HuH-7.5 (cell line): ENCODE measurements at regions not wholly inside any gene's neighbourhood (a gene's known extent, or its start where the extent isn't known, plus 50 kb on each side); places are given as distances from the start of the nearest gene placed in this dataset.
"Not testable (repeated sequence)": the region's sequence is repeated elsewhere in the genome, so short reads cannot be mapped to it uniquely, and the experiment has no call there.

Source experiments
- DNase-seq: peaks from one replicate; pipeline ENCODE4 v3.0.0; 2011; ENCODE audit warnings: low spot score

GRCh38 chr2:160550048-160550447 is 56.4 kb upstream of the RBMS1 start:
- DNase-seq: no peak

- DNase-seq: no peak
Measured at GRCh38 chr2:160551259-160551658, 57.7 kb upstream of the RBMS1 start.

GRCh38 chr2:160555420-160556071 is 61.9 kb upstream of the RBMS1 start:
- DNase-seq: no peak

GRCh38 chr2:160557903-160558302 is 64.3 kb upstream of the RBMS1 start:
- no peak for DNase-seq

- no peak for DNase-seq
Measured at GRCh38 chr2:160558531-160558930, 64.9 kb upstream of the RBMS1 start.

- no peak for DNase-seq
Measured at GRCh38 chr2:160561551-160562295, 68.1 kb upstream of the RBMS1 start.

- no peak for DNase-seq
Measured at GRCh38 chr2:160562730-160563129, 69.1 kb upstream of the RBMS1 start.

- no peak for DNase-seq
Measured at GRCh38 chr2:160564591-160564990, 71.0 kb upstream of the RBMS1 start.

- DNase-seq: no peak
Measured at GRCh38 chr2:160565099-160565845, 71.7 kb upstream of the RBMS1 start.

- DNase-seq: no peak
Measured at GRCh38 chr2:160566717-160567116, 73.1 kb upstream of the RBMS1 start.

GRCh38 chr2:160568856-160569255 is 75.2 kb upstream of the RBMS1 start:
- no peak for DNase-seq

GRCh38 chr2:160570376-160570775 is 76.8 kb upstream of the RBMS1 start:
- no peak for DNase-seq

- no peak for DNase-seq
Measured at GRCh38 chr2:160574468-160575140, 81.0 kb upstream of the RBMS1 start.

- DNase-seq: no peak
Measured at GRCh38 chr2:160575368-160575767, 81.8 kb upstream of the RBMS1 start.

GRCh38 chr2:160576054-160576499 is 82.5 kb upstream of the RBMS1 start:
- DNase-seq: no peak

GRCh38 chr2:160577081-160577480 is 83.5 kb upstream of the RBMS1 start:
- not testable (repeated sequence) for DNase-seq

- DNase-seq: no peak
Measured at GRCh38 chr2:160581035-160581434, 87.4 kb upstream of the RBMS1 start.

GRCh38 chr2:160581448-160581847 is 87.8 kb upstream of the RBMS1 start:
- DNase-seq: no peak

GRCh38 chr2:160582081-160582480 is 88.5 kb upstream of the RBMS1 start:
- DNase-seq: no peak

GRCh38 chr2:160582490-160583145 is 89.0 kb upstream of the RBMS1 start:
- DNase-seq: no peak

GRCh38 chr2:160583146-160583535 is 89.5 kb upstream of the RBMS1 start:
- DNase-seq: no peak
